ENCODE measurements at regions not wholly inside any gene's neighbourhood (a gene's known extent, or its start where the extent isn't known, plus 50 kb on each side); places are given as distances from the start of the nearest gene placed in this dataset.
A peak's percentile ranks its signal among the peaks of the same experiment; 100 is the strongest.
"Not testable (repeated sequence)": the region's sequence is repeated elsewhere in the genome, so short reads cannot be mapped to it uniquely, and the experiment has no call there.

- Mint-ChIP-seq H3K27ac (no peak overlapping the region), H3K9me3 (no peaks in the 10 kb centered on the region), H3K4me1 (ENCODE audit: unreplicated experiment) (no peaks in the 10 kb centered on the region), H3K27me3 (no peaks in the 10 kb centered on the region), H3K4me3 (no peak overlapping the region), H3K36me3 (no peaks in the 10 kb centered on the region)
- no peak for DNase-seq (ENCODE audit: extremely low spot score, unreplicated experiment)
- TF ChIP-seq CTCF (conservative IDR thresholded peaks at IDR 0.05) = no peak
These were observed 309.3 kb upstream of the KCND2 start for GRCh38 chr7:119963654-119964053.

GRCh38 chr7:119964065-119964464 is 308.9 kb upstream of the KCND2 start:
- no peaks in the 10 kb centered on the region for H3K27me3 Mint-ChIP-seq
- no peaks in the 10 kb centered on the region for H3K9me3 Mint-ChIP-seq
- H3K36me3 Mint-ChIP-seq = no peaks in the 10 kb centered on the region
- no peak overlapping the region for H3K27ac Mint-ChIP-seq
- H3K4me1 Mint-ChIP-seq (ENCODE audit: unreplicated experiment) = no peaks in the 10 kb centered on the region
- no peak overlapping the region for H3K4me3 Mint-ChIP-seq
- no peak for DNase-seq (ENCODE audit: extremely low spot score, unreplicated experiment)
- no peak for TF ChIP-seq CTCF (conservative IDR thresholded peaks at IDR 0.05)

DNA sequence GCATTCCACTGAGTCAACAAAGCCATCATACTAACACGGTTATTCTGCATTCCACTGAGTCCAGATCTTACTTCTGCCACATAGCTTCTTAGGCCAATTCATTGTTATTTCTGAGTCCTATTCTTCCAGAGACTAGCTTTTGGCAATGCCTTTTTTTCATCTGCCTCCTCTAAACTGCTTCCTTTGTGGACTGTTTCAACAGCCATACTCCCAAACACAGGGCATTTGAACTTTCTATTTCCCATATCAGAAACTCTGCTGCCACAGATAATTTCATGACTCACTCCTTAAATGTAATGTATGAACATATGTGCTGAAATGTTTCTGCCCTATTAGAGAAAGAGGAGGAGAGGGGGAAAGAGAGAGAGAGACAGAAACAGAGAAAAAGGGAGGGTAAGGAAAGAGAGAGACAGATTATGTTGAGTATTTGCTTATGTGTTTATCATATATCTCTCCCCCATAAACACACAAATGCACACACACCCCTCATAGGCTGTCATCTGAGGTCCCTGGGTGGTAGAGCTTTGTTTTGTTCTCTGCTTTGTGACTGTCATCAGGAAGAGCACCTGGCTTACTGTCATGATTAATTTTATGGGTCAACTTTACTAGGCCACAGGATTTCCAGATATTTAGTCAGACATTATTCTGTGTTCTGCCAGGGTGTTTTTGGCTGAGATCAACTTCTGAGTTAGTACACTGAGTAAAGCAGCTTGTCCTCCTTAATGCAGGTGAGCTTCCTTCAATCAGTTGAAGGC is 308.0 kb upstream of the KCND2 start:
- Mint-ChIP-seq H3K36me3 (no peaks in the 10 kb centered on the region), H3K27ac (peak overlapping the region; percentile 25), H3K4me1 (ENCODE audit: unreplicated experiment) (no peaks in the 10 kb centered on the region), H3K9me3 (no peaks in the 10 kb centered on the region), H3K27me3 (no peaks in the 10 kb centered on the region), H3K4me3 (peak overlapping the region; percentile 6)
- DNase-seq (ENCODE audit: extremely low spot score, unreplicated experiment) = no peak
- TF ChIP-seq CTCF (conservative IDR thresholded peaks at IDR 0.05) = no peak

- Mint-ChIP-seq H3K9me3 (no peaks in the 10 kb centered on the region), H3K4me3 (no peak overlapping the region), H3K4me1 (ENCODE audit: unreplicated experiment) (no peaks in the 10 kb centered on the region), H3K36me3 (no peaks in the 10 kb centered on the region), H3K27ac (no peak overlapping the region), H3K27me3 (no peaks in the 10 kb centered on the region)
- no peak for DNase-seq (ENCODE audit: extremely low spot score, unreplicated experiment)
- no peak for TF ChIP-seq CTCF (conservative IDR thresholded peaks at IDR 0.05)
These were observed 305.8 kb upstream of the KCND2 start for GRCh38 chr7:119967221-119967620.

- not testable (repeated sequence) for H3K9me3 Mint-ChIP-seq; H3K4me1 Mint-ChIP-seq (ENCODE audit: unreplicated experiment); H3K4me3 Mint-ChIP-seq; H3K27me3 Mint-ChIP-seq; H3K36me3 Mint-ChIP-seq; H3K27ac Mint-ChIP-seq; DNase-seq (ENCODE audit: extremely low spot score, unreplicated experiment)
These were observed 304.6 kb upstream of the KCND2 start for GRCh38 chr7:119968411-119968810.

DNA sequence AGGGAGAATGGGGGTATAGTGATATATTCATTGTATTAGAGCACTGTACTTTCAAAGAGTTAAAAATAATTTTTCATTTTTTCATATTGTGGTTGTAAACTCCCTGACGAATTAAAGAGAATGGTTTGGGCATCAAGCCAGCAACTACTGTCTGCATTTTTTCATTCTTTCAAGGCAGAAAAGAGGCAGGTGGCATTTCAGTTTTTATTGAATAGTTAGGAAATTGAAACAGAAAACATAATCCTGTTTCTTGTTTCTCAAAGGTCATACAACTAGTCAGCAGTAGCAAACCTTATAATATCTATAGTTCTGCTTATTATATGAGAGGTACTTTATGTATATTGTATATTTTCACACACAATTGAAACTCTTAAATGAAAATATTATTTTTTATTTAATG is 303.9 kb upstream of the KCND2 start:
- no peaks in the 10 kb centered on the region for H3K4me1 Mint-ChIP-seq (ENCODE audit: unreplicated experiment)

More for the DNA sequence above, 303.9 kb upstream of the KCND2 start:
- Mint-ChIP-seq H3K9me3 (no peaks in the 10 kb centered on the region), H3K27me3 (no peaks in the 10 kb centered on the region), H3K36me3 (no peaks in the 10 kb centered on the region), H3K4me3 (no peak overlapping the region), H3K27ac (no peak overlapping the region)
- DNase-seq (ENCODE audit: extremely low spot score, unreplicated experiment) = no peak
- TF ChIP-seq CTCF (conservative IDR thresholded peaks at IDR 0.05) = no peak
